HCT116 (cell line): ENCODE measurements at regions not wholly inside any gene's neighbourhood (a gene's known extent, or its start where the extent isn't known, plus 50 kb on each side); places are given as distances from the start of the nearest gene placed in this dataset.

ENCODE experiments used
- ATAC-seq: fragments of 200-7000 bp; cut with Tn5 transposase; 2 replicates; pipeline ENCODE4 v1.9.1; 2020; ENCODE audit warnings: mild to moderate bottlenecking, moderate library complexity
- BruUV-seq: library from RNA; stranded (reverse); fragments of 400-500 nt; replicated peaks from 2 replicates; lab custom pipeline; 2021; lab: Mats Ljungman, UMichigan
- CTCF ChIA-PET: fragments of 300-600 bp; sonication (Branson Sonifier 250); formaldehyde crosslinking; loops from one replicate; lab custom pipeline; 2021; ENCODE audit warnings: antibody characterized with exemption; lab: Charles Lee
- POLR2A ChIA-PET: fragments of 300-600, 350-600 bp; sonication (Branson Sonifier 250); formaldehyde crosslinking; loops from one replicate; lab custom pipeline; 2021; ENCODE audit warnings: antibody characterized with exemption; lab: Charles Lee
- RAD21 ChIA-PET, 2 experiments: fragments of 300-600 bp; sonication (Branson Sonifier 250); formaldehyde crosslinking; loops; one replicate each; lab custom pipeline; 2023; ENCODE audit warnings: low total read pairs in 2 of 2; ENCODE audit not compliant: uncharacterized antibody in 2 of 2, unreplicated experiment in 2 of 2, low non-redundant PET in 1 of 2; lab: Charles Lee
- DNase-seq: peaks from one replicate; pipeline ENCODE4 v3.0.0-alpha.2; 2010; ENCODE audit warnings: low read depth, low spot score
- H2AFZ ChIP-seq: fragments of 200-600 bp; shearing (Covaris generic), sonication (generic); 2 replicates; pipeline ENCODE4 v1.6.1; 2017; ENCODE audit warnings: low read depth, mixed run types, mixed read lengths, antibody characterized with exemption, low read length; ENCODE audit not compliant: poor library complexity, severe bottlenecking
- H3K27ac ChIP-seq: 2 replicates; pipeline ENCODE4 v1.5.1; 2012; ENCODE audit warnings: low read depth, low read length
- H3K27me3 ChIP-seq: fragments of 200-600 bp; sonication (generic); 2 replicates; pipeline ENCODE4 v1.6.1; 2016; ENCODE audit warnings: mixed run types, low read length, mixed read lengths; ENCODE audit not compliant: insufficient read depth
- H3K36me3 ChIP-seq, 2 experiments: fragments of 200-500 bp in 1 of 2; fragments of 200-600 bp in 1 of 2; sonication (Bioruptor generic) in 1 of 2; sonication (generic) in 1 of 2; 2 replicates each; pipeline versions ENCODE4 v1.5.1 to v1.6.1; 2014 to 2016; ENCODE audit warnings: low read length in 2 of 2, inconsistent platforms in 1 of 2, mixed read lengths in 1 of 2, mixed run types in 1 of 2; ENCODE audit not compliant: insufficient read depth in 2 of 2, control insufficient read depth in 1 of 2
- H3K4me1 ChIP-seq, 2 experiments: fragments of 200-600 bp in 1 of 2; sonication (generic) in 1 of 2; 2 replicates each; pipeline versions ENCODE4 v1.5.1 to v1.6.1; 2012 to 2017; ENCODE audit warnings: low read length in 2 of 2, inconsistent platforms in 1 of 2, mild to moderate bottlenecking in 1 of 2, mixed read lengths in 1 of 2, mixed run types in 1 of 2, moderate library complexity in 1 of 2; ENCODE audit not compliant: insufficient read depth in 2 of 2, control insufficient read depth in 1 of 2
- H3K4me2 ChIP-seq: fragments of 200-600 bp; sonication (generic); 2 replicates; pipeline ENCODE4 v1.6.1; 2017; ENCODE audit warnings: mixed run types, low read length, mixed read lengths
- H3K4me3 ChIP-seq, 2 experiments: fragments of 200-600 bp in 1 of 2; sonication (generic) in 1 of 2; replicated peaks in 1 of 2; 2 replicates each; pipeline ENCODE4 v1.5.1; 2011 to 2016; ENCODE audit warnings: low read length in 2 of 2, control low read depth in 1 of 2, low read depth in 1 of 2, mild to moderate bottlenecking in 1 of 2, mixed read lengths in 1 of 2, mixed run types in 1 of 2
- H3K79me2 ChIP-seq: fragments of 200-600 bp; sonication (generic); 2 replicates; pipeline ENCODE4 v1.6.1; 2017; ENCODE audit warnings: mild to moderate bottlenecking, mixed run types, low read length, moderate library complexity, mixed read lengths; ENCODE audit not compliant: insufficient read depth
- H3K9ac ChIP-seq: fragments of 200-600 bp; sonication (generic); 2 replicates; pipeline ENCODE4 v1.6.1; 2016; ENCODE audit warnings: low read length, mixed read lengths
- H3K9me2 ChIP-seq: fragments of 200-600 bp; sonication (generic), shearing (Covaris generic); 2 replicates; pipeline ENCODE4 v1.6.1; 2017; ENCODE audit warnings: mixed run types, mild to moderate bottlenecking, moderate library complexity; ENCODE audit not compliant: insufficient read depth
- H3K9me3 ChIP-seq, 2 experiments: fragments of 200-500 bp in 1 of 2; fragments of 200-600 bp in 1 of 2; sonication (Bioruptor generic) in 1 of 2; sonication (generic) in 1 of 2; 2 replicates each; pipeline ENCODE4 v1.6.1; 2014 to 2017; ENCODE audit warnings: low read length in 2 of 2, mixed read lengths in 2 of 2, inconsistent platforms in 1 of 2, low read depth in 1 of 2, mild to moderate bottlenecking in 1 of 2, mixed run types in 1 of 2, moderate library complexity in 1 of 2; ENCODE audit not compliant: control insufficient read depth in 1 of 2, insufficient read depth in 1 of 2
- H4K20me1 ChIP-seq: fragments of 200-600 bp; sonication (generic), shearing (Covaris generic); 2 replicates; pipeline ENCODE4 v1.6.1; 2017; ENCODE audit warnings: mixed run types, mild to moderate bottlenecking, moderate library complexity; ENCODE audit not compliant: insufficient read depth
- ATF3 ChIP-seq: IDR thresholded peaks from 2 replicates; pipeline ENCODE4 v1.6.1; 2012
- CBX3 ChIP-seq: IDR thresholded peaks from 2 replicates; pipeline ENCODE4 v1.6.1; 2012; ENCODE audit warnings: low read depth
- CEBPB ChIP-seq: IDR thresholded peaks from 2 replicates; pipeline ENCODE4 v1.6.1; 2012; ENCODE audit warnings: low read depth
- EZH2phosphoT487 ChIP-seq: fragments of 200-600 bp; IDR thresholded peaks from 2 replicates; pipeline ENCODE4 v1.6.1; 2018; ENCODE audit warnings: antibody characterized with exemption, borderline replicate concordance
- FOSL1 ChIP-seq: IDR thresholded peaks from 2 replicates; pipeline ENCODE4 v1.6.1; 2012; ENCODE audit warnings: low read depth
- JUND ChIP-seq: IDR thresholded peaks from 2 replicates; pipeline ENCODE4 v1.6.1; 2012
- POLR2AphosphoS5 ChIP-seq: IDR thresholded peaks from 2 replicates; pipeline ENCODE4 v1.6.1; 2011; ENCODE audit warnings: mild to moderate bottlenecking, low read depth, low read length, moderate library complexity
- RAD21 ChIP-seq: IDR thresholded peaks from 2 replicates; pipeline ENCODE4 v1.6.1; 2012; ENCODE audit warnings: low read depth, mild to moderate bottlenecking
- SIN3A ChIP-seq: IDR thresholded peaks from 2 replicates; pipeline ENCODE4 v1.6.1; 2012; ENCODE audit warnings: low read depth
- SP1 ChIP-seq: IDR thresholded peaks from 2 replicates; pipeline ENCODE4 v1.6.1; 2012; ENCODE audit warnings: low read depth
- SRF ChIP-seq: IDR thresholded peaks from 2 replicates; pipeline ENCODE4 v1.6.1; 2012; ENCODE audit warnings: low read depth
- YY1 ChIP-seq: IDR thresholded peaks from 2 replicates; pipeline ENCODE4 v1.6.1; 2011; ENCODE audit warnings: low read length, low read depth, moderate library complexity, mild to moderate bottlenecking; ENCODE audit not compliant: insufficient replicate concordance; ENCODE audit errors: extremely low read depth
- ZBTB33 ChIP-seq: IDR thresholded peaks from 2 replicates; pipeline ENCODE4 v1.6.1; 2011; ENCODE audit warnings: mild to moderate bottlenecking, low read length, moderate library complexity; ENCODE audit not compliant: insufficient replicate concordance; ENCODE audit errors: extremely low read depth
- ZFX ChIP-seq: fragments of 450-650 bp; IDR thresholded peaks from 2 replicates; pipeline ENCODE4 v1.6.1; 2017
- intact Hi-C: fragments of 100-400 bp; cut with micrococcal nuclease; formaldehyde crosslinking; loops from 2 replicates; pipeline ENCODE4 v1.10.0; 2022
- TF ChIP-seq, protein P1 (sequence below): IDR thresholded peaks from 2 replicates; pipeline ENCODE4 v1.6.1; 2012; ENCODE audit warnings: low read depth
- TF ChIP-seq, protein P2 (sequence below): IDR thresholded peaks from 2 replicates; pipeline ENCODE4 v1.6.1; 2012

DNA sequence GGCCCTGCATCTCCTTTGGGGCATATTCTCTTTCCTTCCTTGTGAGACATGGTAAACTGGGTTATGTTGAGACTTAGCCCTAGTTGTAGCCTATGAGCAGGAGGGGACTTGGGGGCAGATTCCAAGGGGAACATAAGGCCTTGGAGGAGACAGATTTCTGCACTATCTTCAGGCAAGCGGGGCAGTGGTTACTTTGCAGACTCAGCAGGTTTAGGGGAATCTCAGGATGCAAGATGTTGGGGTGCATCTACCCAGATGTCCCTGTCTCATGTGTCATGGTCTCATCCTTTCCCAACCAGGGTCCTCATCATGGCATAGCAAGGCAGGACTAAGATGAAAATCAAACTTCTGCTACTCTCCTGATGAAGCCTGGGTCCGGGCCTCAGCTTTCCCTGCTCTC lies 58.6 kb upstream of the PTPRT start:
- no peak overlapping the region for H3K4me2 ChIP-seq
- intact Hi-C loops = no loop called here
- H3K9me2 ChIP-seq = no peaks in the 10 kb centered on the region
- H4K20me1 ChIP-seq = no peaks in the 10 kb centered on the region
- H3K27ac ChIP-seq = no peak overlapping the region
- ChIA-PET POLR2A (no interaction called here), CTCF (no interaction called here)
- BruUV-seq = no TSS peak
- no peaks in the 10 kb centered on the region for H3K36me3 ChIP-seq
- no peak for ATAC-seq
- TF ChIP-seq CEBPB (no peak), EZH2phosphoT487 (no peak), FOSL1 (no peak), SP1 (no peak), SRF (no peak), ZBTB33 (no peak), SIN3A (no peak), ZFX (no peak), CBX3 (no peak), JUND (no peak), RAD21 (no peak), ATF3 (no peak), YY1 (no peak), POLR2AphosphoS5 (no peak)
- TF ChIP-seq, protein P1, sequence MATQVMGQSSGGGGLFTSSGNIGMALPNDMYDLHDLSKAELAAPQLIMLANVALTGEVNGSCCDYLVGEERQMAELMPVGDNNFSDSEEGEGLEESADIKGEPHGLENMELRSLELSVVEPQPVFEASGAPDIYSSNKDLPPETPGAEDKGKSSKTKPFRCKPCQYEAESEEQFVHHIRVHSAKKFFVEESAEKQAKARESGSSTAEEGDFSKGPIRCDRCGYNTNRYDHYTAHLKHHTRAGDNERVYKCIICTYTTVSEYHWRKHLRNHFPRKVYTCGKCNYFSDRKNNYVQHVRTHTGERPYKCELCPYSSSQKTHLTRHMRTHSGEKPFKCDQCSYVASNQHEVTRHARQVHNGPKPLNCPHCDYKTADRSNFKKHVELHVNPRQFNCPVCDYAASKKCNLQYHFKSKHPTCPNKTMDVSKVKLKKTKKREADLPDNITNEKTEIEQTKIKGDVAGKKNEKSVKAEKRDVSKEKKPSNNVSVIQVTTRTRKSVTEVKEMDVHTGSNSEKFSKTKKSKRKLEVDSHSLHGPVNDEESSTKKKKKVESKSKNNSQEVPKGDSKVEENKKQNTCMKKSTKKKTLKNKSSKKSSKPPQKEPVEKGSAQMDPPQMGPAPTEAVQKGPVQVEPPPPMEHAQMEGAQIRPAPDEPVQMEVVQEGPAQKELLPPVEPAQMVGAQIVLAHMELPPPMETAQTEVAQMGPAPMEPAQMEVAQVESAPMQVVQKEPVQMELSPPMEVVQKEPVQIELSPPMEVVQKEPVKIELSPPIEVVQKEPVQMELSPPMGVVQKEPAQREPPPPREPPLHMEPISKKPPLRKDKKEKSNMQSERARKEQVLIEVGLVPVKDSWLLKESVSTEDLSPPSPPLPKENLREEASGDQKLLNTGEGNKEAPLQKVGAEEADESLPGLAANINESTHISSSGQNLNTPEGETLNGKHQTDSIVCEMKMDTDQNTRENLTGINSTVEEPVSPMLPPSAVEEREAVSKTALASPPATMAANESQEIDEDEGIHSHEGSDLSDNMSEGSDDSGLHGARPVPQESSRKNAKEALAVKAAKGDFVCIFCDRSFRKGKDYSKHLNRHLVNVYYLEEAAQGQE = no peak
- TF ChIP-seq, protein P2, sequence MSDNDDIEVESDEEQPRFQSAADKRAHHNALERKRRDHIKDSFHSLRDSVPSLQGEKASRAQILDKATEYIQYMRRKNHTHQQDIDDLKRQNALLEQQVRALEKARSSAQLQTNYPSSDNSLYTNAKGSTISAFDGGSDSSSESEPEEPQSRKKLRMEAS = no peak
- TF ChIP-seq, all 23 proteins: peak for 0
- no peaks in the 10 kb centered on the region for H3K79me2 ChIP-seq
- H2AFZ ChIP-seq = no peak overlapping the region
- H3K4me1 ChIP-seq = no peaks in the 10 kb centered on the region
- no peaks in the 10 kb centered on the region for H3K9me3 ChIP-seq
- no peak overlapping the region for H3K4me3 ChIP-seq
- H3K27me3 ChIP-seq = peaks cover 51% of the 10 kb centered on the region
- RAD21 ChIA-PET = no interaction called here
- H3K9ac ChIP-seq = no peak overlapping the region
- DNase-seq = no peak
